ENCODE measurements at regions not wholly inside any gene's neighbourhood (a gene's known extent, or its start where the extent isn't known, plus 50 kb on each side); places are given as distances from the start of the nearest gene placed in this dataset.

DNA sequence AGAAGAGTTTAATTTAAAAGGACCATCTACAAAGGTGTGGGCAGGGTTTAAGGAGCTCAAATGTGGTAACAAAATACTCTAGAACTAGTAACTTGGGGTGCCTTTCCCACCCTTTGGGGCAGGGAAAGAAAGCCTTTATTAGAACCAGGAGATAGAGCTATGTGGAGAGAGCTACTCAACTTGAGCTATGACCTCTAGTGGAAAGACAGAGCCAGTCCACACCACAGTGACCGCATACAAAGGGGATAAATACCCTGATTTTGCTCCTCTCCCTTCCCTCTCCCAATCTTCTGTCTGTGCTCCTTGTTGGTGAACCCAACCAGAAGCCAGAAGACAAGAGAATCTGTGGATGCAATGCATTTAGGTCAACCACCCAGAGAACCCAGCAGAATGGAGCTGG lies 54.4 kb upstream of the JAK1 start:
- Histone ChIP-seq H3K27me3 (no peaks in the 10 kb centered on the region), H3K9me3 (no peaks in the 10 kb centered on the region), H3K4me3 (no peak overlapping the region), H3K27ac (replicated peaks in 1 of 4) (no peak overlapping the region), H3K36me3 (peaks cover 0 to 3% (median 0%) of the 10 kb centered on the region in 4 donors), H3K4me1 (peaks cover 3 to 16% (median 8%) of the 10 kb centered on the region in 4 donors)
- WGBS, result 100% methylated on average over 1 of the region's 1 CpG
- intact Hi-C loops (cut with DNase I), result no loop called here
- no peak for DNase-seq (ENCODE audit: extremely low spot score)
- no peak for TF ChIP-seq EP300 (IDR thresholded peaks at IDR 0.05)
- TF ChIP-seq POLR2AphosphoS5 (IDR thresholded peaks at IDR 0.05), result peak in 1 of 2 donors; percentile 6
- peak in 1 of 3 experiments; percentile 32 for TF ChIP-seq CTCF (IDR thresholded peaks at IDR 0.05)

- DNase-seq (ENCODE audit: extremely low spot score), result no peak
- H3K4me1 ChIP-seq, result peaks cover 11 to 26% (median 19%) of the 10 kb centered on the region in 4 donors
- H3K9me3 ChIP-seq, result no peaks in the 10 kb centered on the region
- peaks cover 0 to 3% (median 0%) of the 10 kb centered on the region in 4 donors for H3K36me3 ChIP-seq
- TF ChIP-seq POLR2AphosphoS5 (IDR thresholded peaks at IDR 0.05) (peak in 1 of 2 donors; percentile 35), EP300 (IDR thresholded peaks at IDR 0.05) (no peak)
- no peaks in the 10 kb centered on the region for H3K27me3 ChIP-seq
- 9% methylated on average over 1 of the region's 1 CpG for WGBS
- no peak overlapping the region for H3K27ac ChIP-seq (replicated peaks in 1 of 4)
- H3K4me3 ChIP-seq, result no peak overlapping the region
- intact Hi-C loops (cut with DNase I), result no loop called here
Measured at GRCh38 chr1:65021795-65022194, 55.4 kb upstream of the JAK1 start.

- no peak overlapping the region for H3K4me3 ChIP-seq
- intact Hi-C loops (cut with DNase I), result no loop called here
- no peaks in the 10 kb centered on the region for H3K9me3 ChIP-seq
- DNase-seq (ENCODE audit: extremely low spot score), result no peak
- H3K27me3 ChIP-seq, result no peaks in the 10 kb centered on the region
- peaks cover 0 to 3% (median 0%) of the 10 kb centered on the region in 4 donors for H3K36me3 ChIP-seq
- H3K4me1 ChIP-seq, result peaks cover 14 to 30% (median 23%) of the 10 kb centered on the region in 4 donors
- H3K27ac ChIP-seq (replicated peaks in 1 of 4), result no peak overlapping the region
- TF ChIP-seq EP300 (IDR thresholded peaks at IDR 0.05) (no peak), POLR2A (IDR thresholded peaks at IDR 0.05; ENCODE audit: low read depth) (no peak), CTCF (IDR thresholded peaks at IDR 0.05) (no peak), POLR2AphosphoS5 (IDR thresholded peaks at IDR 0.05) (no peak)
Measured at GRCh38 chr1:65022216-65022615, 55.9 kb upstream of the JAK1 start.

GRCh38 chr1:65025794-65026193 lies 59.4 kb upstream of the JAK1 start:
- H3K27me3 ChIP-seq, result no peaks in the 10 kb centered on the region
- no peaks in the 10 kb centered on the region for H3K9me3 ChIP-seq
- no peak for DNase-seq (ENCODE audit: extremely low spot score)
- intact Hi-C loops (cut with DNase I), result no loop called here
- no peak overlapping the region for H3K4me3 ChIP-seq
- H3K4me1 ChIP-seq, result peaks cover 31 to 42% (median 39%) of the 10 kb centered on the region in 4 donors
- H3K36me3 ChIP-seq, result peaks cover 0 to 4% (median 2%) of the 10 kb centered on the region in 4 donors
- TF ChIP-seq POLR2AphosphoS5 (IDR thresholded peaks at IDR 0.05) (no peak), CTCF (IDR thresholded peaks at IDR 0.05) (no peak), EP300 (IDR thresholded peaks at IDR 0.05) (no peak), POLR2A (IDR thresholded peaks at IDR 0.05; ENCODE audit: low read depth) (no peak)
- 99% methylated on average over 3 of the region's 3 CpGs for WGBS
- no peak overlapping the region for H3K27ac ChIP-seq (replicated peaks in 1 of 4)

DNA sequence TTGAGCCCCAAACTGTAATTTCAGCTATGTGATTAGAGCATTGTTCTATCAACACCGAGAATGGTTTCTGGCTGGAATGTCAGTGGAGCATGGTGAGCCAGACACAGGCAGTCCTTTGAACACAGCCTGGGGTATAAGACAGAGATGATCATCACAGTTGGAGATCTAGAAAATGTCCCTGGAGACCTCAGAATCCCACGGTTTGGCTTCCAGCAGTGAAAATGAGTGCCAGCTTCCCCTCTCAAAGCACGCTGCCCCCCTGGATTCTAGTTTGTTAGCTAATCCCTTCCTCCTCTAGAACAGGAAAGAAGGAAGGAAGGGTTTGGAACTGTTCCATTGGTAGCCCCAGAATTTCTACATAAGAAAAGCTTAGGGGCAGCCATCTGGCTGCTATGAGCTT lies 59.9 kb upstream of the JAK1 start:
- Histone ChIP-seq H3K36me3 (peaks cover 0 to 4% (median 2%) of the 10 kb centered on the region in 4 donors), H3K27me3 (no peaks in the 10 kb centered on the region), H3K9me3 (no peaks in the 10 kb centered on the region), H3K4me3 (no peak overlapping the region), H3K27ac (replicated peaks in 1 of 4) (no peak overlapping the region), H3K4me1 (peaks cover 31 to 42% (median 39%) of the 10 kb centered on the region in 4 donors)
- DNase-seq (ENCODE audit: extremely low spot score), result no peak
- 52% methylated on average over 3 of the region's 3 CpGs for WGBS
- intact Hi-C loops (cut with DNase I), result no loop called here
- TF ChIP-seq POLR2AphosphoS5 (IDR thresholded peaks at IDR 0.05), result no peak
- TF ChIP-seq EP300 (IDR thresholded peaks at IDR 0.05), result no peak
- no peak for TF ChIP-seq CTCF (IDR thresholded peaks at IDR 0.05)
- TF ChIP-seq POLR2A (IDR thresholded peaks at IDR 0.05; ENCODE audit: low read depth), result no peak
